Spleen (tissue), 11 donors: ENCODE measurements at regions not wholly inside any gene's neighbourhood (a gene's known extent, or its start where the extent isn't known, plus 50 kb on each side); places are given as distances from the start of the nearest gene placed in this dataset.

Experiments
- DNase-seq: peaks from one replicate; pipeline ENCODE4 v3.0.0-alpha.2; 2020
- H3K27ac ChIP-seq, 8 donors: fragments of 200-600 bp; sonication (generic) in 7 of 8; 1 replicate in 4 of 8; 2 replicates in 4 of 8; pipeline versions ENCODE4 v1.5.0 to v1.8.0; 2016 to 2021; ENCODE audit warnings: inconsistent platforms in 4 of 8, mild to moderate bottlenecking in 4 of 8, moderate library complexity in 1 of 8
- H3K27me3 ChIP-seq, 7 donors: fragments of 200-600 bp; sonication (generic) in 6 of 7; replicated peaks in 1 of 7; 1 replicate in 4 of 7; 2 replicates in 3 of 7; pipeline versions ENCODE4 v1.5.0 to v1.8.0; 2016 to 2021; ENCODE audit warnings: inconsistent platforms in 3 of 7, mild to moderate bottlenecking in 1 of 7
- H3K36me3 ChIP-seq, 6 donors: fragments of 200-600 bp; sonication (generic) in 5 of 6; 1 replicate in 4 of 6; 2 replicates in 2 of 6; pipeline versions ENCODE4 v1.5.0 to v1.8.0; 2016 to 2021; ENCODE audit warnings: inconsistent platforms in 2 of 6
- H3K4me1 ChIP-seq, 6 donors: fragments of 200-600 bp; sonication (generic) in 5 of 6; 1 replicate in 3 of 6; 2 replicates in 3 of 6; pipeline versions ENCODE4 v1.5.0 to v1.8.0; 2016 to 2021; ENCODE audit warnings: inconsistent platforms in 3 of 6
- H3K4me3 ChIP-seq, 8 donors: fragments of 200-600 bp; sonication (generic) in 7 of 8; 1 replicate in 4 of 8; 2 replicates in 4 of 8; pipeline versions ENCODE4 v1.5.0 to v1.8.0; 2016 to 2021; ENCODE audit warnings: inconsistent platforms in 4 of 8, mild to moderate bottlenecking in 4 of 8, moderate library complexity in 2 of 8
- H3K9me3 ChIP-seq, 8 donors: fragments of 200-600 bp; sonication (generic) in 7 of 8; 1 replicate in 4 of 8; 2 replicates in 4 of 8; pipeline versions ENCODE4 v1.5.0 to v1.8.0; 2016 to 2021; ENCODE audit warnings: inconsistent platforms in 4 of 8
- CTCF ChIP-seq, 11 experiments: fragments of 200-600 bp in 7 of 11; fragments of 450-650 bp in 4 of 11; sonication (generic) in 4 of 11; IDR thresholded peaks in 8 of 11; conservative IDR thresholded peaks in 3 of 11; 1 replicate in 7 of 11; 2 replicates in 4 of 11; pipeline versions ENCODE4 v1.4.0 to v1.8.0; 2016 to 2021; ENCODE audit warnings: antibody characterized with exemption in 11 of 11, inconsistent platforms in 4 of 11, mild to moderate bottlenecking in 1 of 11
- POLR2A ChIP-seq, 3 donors: fragments of 450-650 bp; IDR thresholded peaks; one replicate each; pipeline ENCODE4 v1.5.1; 2017; ENCODE audit warnings: antibody characterized with exemption in 3 of 3, mild to moderate bottlenecking in 1 of 3
- POLR2AphosphoS5 ChIP-seq, 3 donors: sonication (generic); formaldehyde crosslinking; IDR thresholded peaks; one replicate each; pipeline ENCODE4 v1.5.1; 2017; ENCODE audit warnings: antibody characterized with exemption in 3 of 3
- WGBS, 5 donors: extraction: QIAGEN DNeasy Blood & Tissue Kit in 3 of 5; methylation state at CpG; one replicate each; pipeline versions ENCODE4 v1.1.5 to v1.1.7; 2013 to 2018; 5-methylcytosine and 5-hydroxymethylcytosine counted together
- intact Hi-C: fragments of 100-400 bp; cut with DNase I; formaldehyde crosslinking; loops from one replicate; pipeline ENCODE4 v1.15.0; 2023; ENCODE audit warnings: low total_unique reads
- donor health status: healthy with polysubstance abuse.
- donor health status: DM: no; HTN: no; CAD: no; lungs with moderate emphysema.
- donor health status: DM: no; HTN: no; CAD: no.
- donor health status: Bipolar disorder and iron deficiency.
- donor health status: healthy.
- donor health status: DM: no; HTN: no; CAD: no.
- donor health status: DM: yes; HTN: yes; CAD: no.

DNA sequence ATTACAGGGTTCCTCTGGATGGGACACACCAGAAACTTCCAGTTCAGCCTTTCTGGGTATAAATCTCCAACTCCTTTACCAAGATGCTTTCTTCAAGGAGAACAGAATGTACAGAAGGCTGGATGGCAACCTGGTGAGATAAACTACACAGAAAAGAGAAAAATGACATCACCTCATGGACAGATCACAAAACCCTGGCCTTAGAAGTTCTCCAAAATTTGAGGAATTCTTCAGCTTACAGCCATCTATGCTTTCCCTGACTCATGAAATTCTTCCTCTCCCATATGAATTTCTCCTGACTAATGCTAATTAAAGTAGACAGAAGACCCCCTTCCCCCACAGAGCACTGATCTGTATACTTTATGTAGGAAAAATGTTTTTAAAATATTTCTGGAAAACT is 345.4 kb downstream of the STIM2 start:
- TF ChIP-seq CTCF (IDR thresholded peaks at IDR 0.05 in 8 of 11, conservative IDR thresholded peaks at IDR 0.05 in 3 of 11): no peak
- no peak for TF ChIP-seq POLR2AphosphoS5 (IDR thresholded peaks at IDR 0.05)
- no peak for TF ChIP-seq POLR2A (IDR thresholded peaks at IDR 0.05)
- DNase-seq: no peak
- Histone ChIP-seq H3K27me3 (no peaks in the 10 kb centered on the region), H3K27ac (no peak overlapping the region), H3K4me3 (no peak overlapping the region), H3K36me3 (no peaks in the 10 kb centered on the region), H3K9me3 (no peaks in the 10 kb centered on the region), H3K4me1 (no peaks in the 10 kb centered on the region)
- intact Hi-C loops: no loop called here

GRCh38 chr4:27210956-27211355 is 350.3 kb downstream of the STIM2 start:
- H3K9me3 ChIP-seq: no peaks in the 10 kb centered on the region
- H3K27ac ChIP-seq: no peak overlapping the region
- H3K4me1 ChIP-seq: no peaks in the 10 kb centered on the region
- no peak overlapping the region for H3K4me3 ChIP-seq
- no peak for DNase-seq
- TF ChIP-seq POLR2AphosphoS5 (IDR thresholded peaks at IDR 0.05) (no peak), POLR2A (IDR thresholded peaks at IDR 0.05) (no peak), CTCF (IDR thresholded peaks at IDR 0.05 in 8 of 11, conservative IDR thresholded peaks at IDR 0.05 in 3 of 11) (no peak)
- no peaks in the 10 kb centered on the region for H3K27me3 ChIP-seq
- no peaks in the 10 kb centered on the region for H3K36me3 ChIP-seq
- intact Hi-C loops: no loop called here
- 73 to 81% (median 78%) methylated on average over 4 of the region's 4 CpGs for WGBS, 5 donors

DNA sequence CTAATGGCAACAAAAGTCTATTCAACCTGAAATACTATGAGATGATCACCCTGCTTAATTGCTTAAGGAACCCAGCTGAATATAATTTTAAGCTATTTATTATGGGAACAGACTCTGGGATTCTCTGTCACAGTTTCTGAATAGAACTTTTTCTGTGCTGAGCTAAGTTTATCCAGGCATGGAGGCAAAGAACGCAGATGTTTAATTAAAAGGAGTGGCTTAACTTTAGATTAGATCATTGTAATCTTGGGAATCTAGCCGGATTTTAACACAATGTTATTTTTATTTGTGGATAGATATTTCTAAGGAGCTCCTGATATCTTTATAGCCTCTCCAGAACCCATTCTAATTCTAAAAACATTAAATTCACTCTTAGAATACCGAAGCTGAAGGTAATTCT is 353.4 kb downstream of the STIM2 start:
- DNase-seq: no peak
- Histone ChIP-seq H3K36me3 (no peaks in the 10 kb centered on the region), H3K9me3 (no peaks in the 10 kb centered on the region), H3K27ac (no peak overlapping the region), H3K27me3 (no peaks in the 10 kb centered on the region), H3K4me3 (no peak overlapping the region), H3K4me1 (no peaks in the 10 kb centered on the region)
- TF ChIP-seq POLR2A (IDR thresholded peaks at IDR 0.05) (no peak), POLR2AphosphoS5 (IDR thresholded peaks at IDR 0.05) (no peak), CTCF (IDR thresholded peaks at IDR 0.05 in 8 of 11, conservative IDR thresholded peaks at IDR 0.05 in 3 of 11) (no peak)
- intact Hi-C loops: no loop called here
- 78 to 90% (median 86%) methylated on average over 3 of the region's 3 CpGs for WGBS, 5 donors

GRCh38 chr4:27215220-27215826 is 354.7 kb downstream of the STIM2 start:
- intact Hi-C loops: no loop called here
- 51 to 80% (median 76%) methylated on average over 4 of the region's 4 CpGs for WGBS, 5 donors
- Histone ChIP-seq H3K4me1 (no peaks in the 10 kb centered on the region), H3K27me3 (no peaks in the 10 kb centered on the region), H3K27ac (no peak overlapping the region), H3K9me3 (peaks cover 0 to under 1% (median 0%) of the 10 kb centered on the region in 8 donors), H3K36me3 (no peaks in the 10 kb centered on the region), H3K4me3 (no peak overlapping the region)
- TF ChIP-seq POLR2A (IDR thresholded peaks at IDR 0.05): no peak
- no peak for TF ChIP-seq POLR2AphosphoS5 (IDR thresholded peaks at IDR 0.05)
- no peak for TF ChIP-seq CTCF (IDR thresholded peaks at IDR 0.05 in 8 of 11, conservative IDR thresholded peaks at IDR 0.05 in 3 of 11)
- DNase-seq: no peak
